Stomach (tissue), 8 donors: ENCODE measurements at regions not wholly inside any gene's neighbourhood (a gene's known extent, or its start where the extent isn't known, plus 50 kb on each side); places are given as distances from the start of the nearest gene placed in this dataset.
"Not testable (repeated sequence)": the region's sequence is repeated elsewhere in the genome, so short reads cannot be mapped to it uniquely, and the experiment has no call there.

Experiments
- DNase-seq, 2 donors: peaks; one replicate each; pipeline versions ENCODE4 v3.0.0 to v3.0.0-alpha.2; 2013 to 2019
- H3K27ac ChIP-seq, 5 donors: fragments of 200-600 bp in 4 of 5; sonication (generic) in 4 of 5; one replicate each; pipeline ENCODE4 v1.5.1; 2013 to 2019; ENCODE audit warnings: mild to moderate bottlenecking in 1 of 5, moderate library complexity in 1 of 5
- H3K27me3 ChIP-seq, 3 donors: fragments of 200-600 bp; sonication (generic); one replicate each; pipeline ENCODE4 v1.5.1; 2017 to 2019; ENCODE audit warnings: mixed run types in 1 of 3
- H3K36me3 ChIP-seq, 4 donors: fragments of 200-600 bp; sonication (generic); 1 replicate in 3 of 4; 2 replicates in 1 of 4; pipeline ENCODE4 v1.5.1; 2016 to 2019
- H3K4me1 ChIP-seq, 4 donors: fragments of 200-600 bp; sonication (generic); one replicate each; pipeline ENCODE4 v1.5.1; 2016 to 2019
- H3K4me3 ChIP-seq, 4 donors: fragments of 200-600 bp; sonication (generic) in 3 of 4; one replicate each; pipeline ENCODE4 v1.5.1; 2016 to 2019; ENCODE audit warnings: mild to moderate bottlenecking in 1 of 4
- H3K9me3 ChIP-seq, 4 donors: fragments of 200-600 bp; sonication (generic); one replicate each; pipeline ENCODE4 v1.5.1; 2016 to 2019
- CTCF ChIP-seq, 7 experiments: fragments of 450-650 bp in 4 of 7; fragments of 200-600 bp in 3 of 7; sonication (generic) in 3 of 7; IDR thresholded peaks; one replicate each; pipeline ENCODE4 v1.5.1; 2016 to 2019; ENCODE audit warnings: antibody characterized with exemption in 7 of 7, control low read depth in 2 of 7, mild to moderate bottlenecking in 1 of 7
- EP300 ChIP-seq: sonication (generic); formaldehyde crosslinking; IDR thresholded peaks from one replicate; pipeline ENCODE4 v1.6.1; 2017; ENCODE audit warnings: antibody characterized with exemption
- POLR2A ChIP-seq, 4 donors: fragments of 450-650 bp; IDR thresholded peaks; one replicate each; pipeline ENCODE4 v1.6.1; 2016; ENCODE audit warnings: antibody characterized with exemption in 4 of 4, control low read depth in 2 of 4, mild to moderate bottlenecking in 1 of 4, moderate library complexity in 1 of 4
- POLR2AphosphoS5 ChIP-seq, 3 donors: sonication (generic); formaldehyde crosslinking; IDR thresholded peaks; one replicate each; pipeline ENCODE4 v1.6.1; 2016; ENCODE audit warnings: antibody characterized with exemption in 3 of 3
- WGBS, 5 donors: extraction: QIAGEN DNeasy Blood & Tissue Kit in 3 of 5; methylation state at CpG; one replicate each; pipeline versions ENCODE4 v1.1.5 to v1.1.7; 2013 to 2018; 5-methylcytosine and 5-hydroxymethylcytosine counted together
- intact Hi-C: fragments of 100-400 bp; cut with DNase I; formaldehyde crosslinking; loops from one replicate; pipeline ENCODE4 v1.15.1; 2023; ENCODE audit warnings: low total_unique reads
- donor health status: healthy with polysubstance abuse.
- donor health status: Bipolar disorder and iron deficiency.
- donor health status: healthy.

- Histone ChIP-seq H3K36me3 (no peaks in the 10 kb centered on the region), H3K27ac (no peak overlapping the region), H3K4me1 (no peaks in the 10 kb centered on the region), H3K27me3 (no peaks in the 10 kb centered on the region), H3K9me3 (peaks cover 0 to 4% (median 0%) of the 10 kb centered on the region in 4 donors), H3K4me3 (no peak overlapping the region)
- intact Hi-C loops = no loop called here
- no peak for TF ChIP-seq CTCF (IDR thresholded peaks at IDR 0.05)
- TF ChIP-seq EP300 = no peak
- TF ChIP-seq POLR2AphosphoS5 (IDR thresholded peaks at IDR 0.05) = no peak
- no peak for TF ChIP-seq POLR2A (IDR thresholded peaks at IDR 0.05)
- DNase-seq = no peak
- whole genome bisulfite sequencing, 5 donors = 45 to 75% (median 69%) methylated on average over 1 of the region's 1 CpG
Measured at GRCh38 chr11:98531576-98531975, 489.2 kb upstream of the CNTN5 start.

- Histone ChIP-seq H3K4me1 (no peaks in the 10 kb centered on the region), H3K27me3 (no peaks in the 10 kb centered on the region), H3K9me3 (peaks cover 0 to 3% (median 0%) of the 10 kb centered on the region in 4 donors), H3K36me3 (no peaks in the 10 kb centered on the region), H3K27ac (no peak overlapping the region), H3K4me3 (no peak overlapping the region)
- WGBS, 5 donors = 38 to 57% (median 49%) methylated on average over 1 of the region's 1 CpG
- TF ChIP-seq POLR2AphosphoS5 (IDR thresholded peaks at IDR 0.05) (no peak), CTCF (IDR thresholded peaks at IDR 0.05) (no peak), EP300 (no peak), POLR2A (IDR thresholded peaks at IDR 0.05) (no peak)
- intact Hi-C loops = no loop called here
- no peak for DNase-seq
Measured at GRCh38 chr11:98536023-98536422, 484.7 kb upstream of the CNTN5 start.

- H3K27ac ChIP-seq, H3K36me3 ChIP-seq, H3K9me3 ChIP-seq, DNase-seq, H3K27me3 ChIP-seq, intact Hi-C loops, H3K4me1 ChIP-seq, H3K4me3 ChIP-seq: not testable (repeated sequence)
- 80 to 90% (median 84%) methylated on average over 7 of the region's 7 CpGs for WGBS, 5 donors
Measured at GRCh38 chr11:98538358-98538757, 482.4 kb upstream of the CNTN5 start.

- no peaks in the 10 kb centered on the region for H3K4me1 ChIP-seq
- no peaks in the 10 kb centered on the region for H3K27me3 ChIP-seq
- H3K4me3 ChIP-seq = no peak overlapping the region
- WGBS, 5 donors = 75 to 87% (median 83%) methylated on average over 5 of the region's 5 CpGs
- no peaks in the 10 kb centered on the region for H3K36me3 ChIP-seq
- intact Hi-C loops = no loop called here
- DNase-seq = no peak
- no peak overlapping the region for H3K27ac ChIP-seq
- TF ChIP-seq POLR2A (IDR thresholded peaks at IDR 0.05) (no peak), CTCF (IDR thresholded peaks at IDR 0.05) (no peak)
- H3K9me3 ChIP-seq = peaks cover 0 to 16% (median 7%) of the 10 kb centered on the region in 4 donors
Measured at GRCh38 chr11:98545544-98546175, 475.1 kb upstream of the CNTN5 start.

- 65 to 85% (median 82%) methylated on average over 3 of the region's 3 CpGs for WGBS, 5 donors
- H3K4me3 ChIP-seq = no peak overlapping the region
- no peak overlapping the region for H3K27ac ChIP-seq
- H3K27me3 ChIP-seq = no peaks in the 10 kb centered on the region
- DNase-seq = no peak
- H3K9me3 ChIP-seq = peaks cover 0 to 16% (median 7%) of the 10 kb centered on the region in 4 donors
- H3K36me3 ChIP-seq = no peaks in the 10 kb centered on the region
- intact Hi-C loops = no loop called here
- TF ChIP-seq POLR2AphosphoS5 (IDR thresholded peaks at IDR 0.05) (no peak), CTCF (IDR thresholded peaks at IDR 0.05) (no peak), POLR2A (IDR thresholded peaks at IDR 0.05) (no peak), EP300 (no peak)
- no peaks in the 10 kb centered on the region for H3K4me1 ChIP-seq
Measured at GRCh38 chr11:98549571-98549970, 471.2 kb upstream of the CNTN5 start.
